ENCODE measurements at regions not wholly inside any gene's neighbourhood (a gene's known extent, or its start where the extent isn't known, plus 50 kb on each side); places are given as distances from the start of the nearest gene placed in this dataset.

- H3K4me3 ChIP-seq (ENCODE audit: low read depth, low read length), result no peak overlapping the region
- TF ChIP-seq, protein P1, sequence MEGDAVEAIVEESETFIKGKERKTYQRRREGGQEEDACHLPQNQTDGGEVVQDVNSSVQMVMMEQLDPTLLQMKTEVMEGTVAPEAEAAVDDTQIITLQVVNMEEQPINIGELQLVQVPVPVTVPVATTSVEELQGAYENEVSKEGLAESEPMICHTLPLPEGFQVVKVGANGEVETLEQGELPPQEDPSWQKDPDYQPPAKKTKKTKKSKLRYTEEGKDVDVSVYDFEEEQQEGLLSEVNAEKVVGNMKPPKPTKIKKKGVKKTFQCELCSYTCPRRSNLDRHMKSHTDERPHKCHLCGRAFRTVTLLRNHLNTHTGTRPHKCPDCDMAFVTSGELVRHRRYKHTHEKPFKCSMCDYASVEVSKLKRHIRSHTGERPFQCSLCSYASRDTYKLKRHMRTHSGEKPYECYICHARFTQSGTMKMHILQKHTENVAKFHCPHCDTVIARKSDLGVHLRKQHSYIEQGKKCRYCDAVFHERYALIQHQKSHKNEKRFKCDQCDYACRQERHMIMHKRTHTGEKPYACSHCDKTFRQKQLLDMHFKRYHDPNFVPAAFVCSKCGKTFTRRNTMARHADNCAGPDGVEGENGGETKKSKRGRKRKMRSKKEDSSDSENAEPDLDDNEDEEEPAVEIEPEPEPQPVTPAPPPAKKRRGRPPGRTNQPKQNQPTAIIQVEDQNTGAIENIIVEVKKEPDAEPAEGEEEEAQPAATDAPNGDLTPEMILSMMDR (IDR thresholded peaks at IDR 0.05; ENCODE audit: borderline replicate concordance, insufficient read depth, low read depth, low read length), result no peak
These were observed 115.5 kb upstream of the HAAO start for GRCh38 chr2:42907835-42908234.

DNA sequence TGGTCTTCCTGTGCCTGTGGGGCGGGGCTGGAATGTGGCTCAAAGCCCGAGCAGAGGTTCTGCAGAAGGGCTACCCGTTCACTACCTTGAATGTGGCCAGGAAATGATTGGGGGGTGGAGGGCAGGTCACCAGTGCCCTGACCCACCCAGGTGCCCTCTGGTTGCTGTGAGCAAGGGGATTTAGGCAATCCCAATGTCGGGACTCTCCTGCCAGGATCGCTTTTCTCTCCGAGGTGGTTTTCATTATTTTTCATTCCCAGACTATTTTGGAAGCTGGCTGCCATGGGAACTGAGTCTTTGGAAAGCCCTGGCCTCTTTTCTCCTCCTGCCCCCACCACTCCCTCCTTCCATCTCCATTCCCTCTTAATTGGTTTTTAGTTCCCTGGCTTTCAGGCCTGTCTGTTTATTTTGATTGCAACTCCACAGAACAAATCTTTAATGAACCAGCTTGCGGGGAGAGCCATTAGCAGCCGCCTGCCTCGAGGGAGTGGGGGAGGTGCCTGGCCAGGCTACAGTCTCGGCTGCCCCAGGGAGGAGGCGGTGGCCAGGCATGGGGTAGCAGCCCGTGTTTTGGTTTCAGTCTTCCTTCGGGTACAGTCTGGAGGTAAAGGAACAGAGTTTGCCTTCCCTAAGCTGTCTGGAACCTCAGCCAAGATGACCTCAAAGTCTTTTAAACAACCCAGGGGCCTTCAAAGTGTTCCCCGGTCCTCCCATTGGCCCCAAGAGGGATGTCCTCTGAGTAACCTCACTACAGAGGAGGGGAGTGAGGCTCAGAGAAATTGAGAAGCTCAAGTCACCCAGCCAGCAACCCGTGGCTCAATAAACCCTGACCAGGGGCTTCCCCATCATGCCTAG, 114.4 kb upstream of the HAAO start:
- H3K4me3 ChIP-seq (ENCODE audit: low read depth, low read length), result no peak overlapping the region
- TF ChIP-seq, protein P1 (IDR thresholded peaks at IDR 0.05; ENCODE audit: borderline replicate concordance, insufficient read depth, low read depth, low read length), result no peak

GRCh38 chr2:42906111-42906556, 113.8 kb upstream of the HAAO start:
- TF ChIP-seq, protein P1 (IDR thresholded peaks at IDR 0.05; ENCODE audit: borderline replicate concordance, insufficient read depth, low read depth, low read length), result no peak
- no peak overlapping the region for H3K4me3 ChIP-seq (ENCODE audit: low read depth, low read length)

DNA sequence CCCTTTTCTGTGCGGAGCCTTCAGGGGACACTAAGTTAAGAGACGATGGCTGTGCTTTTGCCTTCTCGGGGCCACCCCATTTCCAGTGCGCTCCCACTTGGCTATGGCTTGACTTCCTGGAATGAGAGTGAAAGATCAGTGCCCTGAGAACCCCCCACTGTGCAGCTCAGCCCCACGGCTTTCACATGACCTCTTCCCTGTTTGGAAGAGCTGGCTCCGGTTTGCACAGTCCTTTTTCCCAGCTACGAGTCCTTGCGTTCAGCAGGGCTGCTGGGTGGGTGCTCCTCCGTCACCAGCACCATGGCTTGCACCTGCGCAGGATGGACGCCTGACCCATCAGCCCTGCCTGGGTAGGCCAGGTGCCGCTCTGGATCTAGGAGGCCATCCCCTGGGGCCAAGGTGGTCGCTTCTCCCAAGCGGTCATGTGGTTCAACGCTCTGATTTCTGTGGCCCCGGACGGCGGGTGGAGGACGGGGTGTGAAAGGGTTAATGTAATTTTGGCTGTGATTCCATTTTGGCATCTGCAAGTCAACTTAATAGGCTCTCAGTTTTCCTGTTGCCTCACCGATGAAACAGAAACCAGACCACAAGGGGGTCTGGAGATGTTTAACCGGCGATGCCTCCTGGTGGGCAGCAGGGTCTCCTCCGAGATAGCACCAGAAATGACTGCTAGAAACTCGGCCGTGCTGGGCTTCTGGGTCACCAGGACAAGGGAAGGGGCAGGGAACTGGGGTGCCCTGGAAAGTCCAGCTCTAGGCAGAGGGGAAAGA, 113.1 kb upstream of the HAAO start:
- H3K4me3 ChIP-seq (ENCODE audit: low read depth, low read length), result no peak overlapping the region
- TF ChIP-seq, protein P1 (IDR thresholded peaks at IDR 0.05; ENCODE audit: borderline replicate concordance, insufficient read depth, low read depth, low read length), result no peak

DNA sequence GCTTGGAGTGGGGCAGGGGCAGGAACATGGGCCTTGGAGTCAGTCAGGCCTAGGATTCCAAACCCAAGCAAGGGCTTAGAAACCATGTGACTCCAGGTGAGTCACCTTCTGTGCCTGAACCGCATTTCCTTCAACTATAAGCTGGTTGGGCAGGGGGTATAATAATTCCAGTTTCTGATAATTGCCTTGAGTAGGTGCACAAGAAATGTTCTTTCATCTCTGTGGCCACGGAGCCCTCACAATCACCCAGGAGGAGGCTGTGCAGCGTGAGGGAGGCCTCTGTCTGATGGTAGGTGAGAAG, 112.1 kb upstream of the HAAO start:
- TF ChIP-seq, protein P1 (IDR thresholded peaks at IDR 0.05; ENCODE audit: borderline replicate concordance, insufficient read depth, low read depth, low read length), result no peak

GRCh38 chr2:42903821-42904575, 111.6 kb upstream of the HAAO start:
- H3K4me3 ChIP-seq (ENCODE audit: low read depth, low read length), result no peak overlapping the region
- TF ChIP-seq, protein P1 (IDR thresholded peaks at IDR 0.05; ENCODE audit: borderline replicate concordance, insufficient read depth, low read depth, low read length), result no peak

More for the DNA sequence above, 112.1 kb upstream of the HAAO start:
- H3K4me3 ChIP-seq (ENCODE audit: low read depth, low read length), result no peak overlapping the region

All from GM12875 (cell line).